Transverse colon (tissue), 4 donors: ENCODE measurements at regions not wholly inside any gene's neighbourhood (a gene's known extent, or its start where the extent isn't known, plus 50 kb on each side); places are given as distances from the start of the nearest gene placed in this dataset.

Experiments
- DNase-seq: peaks from one replicate; pipeline ENCODE4 v3.0.0-alpha.2; 2019
- H3K27ac ChIP-seq, 4 donors: fragments of 200-600 bp; sonication (generic); 2 replicates each; pipeline ENCODE4 v1.5.1; 2016 to 2018; ENCODE audit warnings: inconsistent platforms in 4 of 4
- H3K27me3 ChIP-seq: fragments of 200-600 bp; sonication (generic); 2 replicates; pipeline ENCODE4 v1.5.1; 2017; ENCODE audit warnings: inconsistent platforms
- H3K36me3 ChIP-seq, 4 donors: fragments of 200-600 bp; sonication (generic); 2 replicates each; pipeline ENCODE4 v1.5.1; 2017 to 2019; ENCODE audit warnings: inconsistent platforms in 4 of 4
- H3K4me1 ChIP-seq, 4 donors: fragments of 200-600 bp; sonication (generic); 2 replicates each; pipeline ENCODE4 v1.5.1; 2017 to 2020; ENCODE audit warnings: inconsistent platforms in 4 of 4
- H3K4me3 ChIP-seq, 4 donors: fragments of 200-600 bp; sonication (generic); 1 replicate in 1 of 4; 2 replicates in 3 of 4; pipeline versions ENCODE4 v1.5.1 to v1.6.1; 2017 to 2019; ENCODE audit warnings: inconsistent platforms in 4 of 4
- H3K9me3 ChIP-seq, 2 donors: fragments of 200-600 bp; sonication (generic); 2 replicates each; pipeline ENCODE4 v1.5.1; 2017 to 2019; ENCODE audit warnings: inconsistent platforms in 2 of 2
- CTCF ChIP-seq, 5 experiments: fragments of 200-600 bp in 3 of 5; fragments of 450-650 bp in 2 of 5; sonication (generic) in 3 of 5; IDR thresholded peaks; 1 replicate in 2 of 5; 2 replicates in 3 of 5; pipeline ENCODE4 v1.5.1; 2016 to 2017; ENCODE audit warnings: antibody characterized with exemption in 5 of 5, inconsistent platforms in 3 of 5, mild to moderate bottlenecking in 2 of 5, moderate library complexity in 1 of 5
- EP300 ChIP-seq: sonication (generic); formaldehyde crosslinking; IDR thresholded peaks from one replicate; pipeline ENCODE4 v1.6.1; 2017; ENCODE audit warnings: antibody characterized with exemption, low read depth
- POLR2A ChIP-seq: fragments of 450-650 bp; IDR thresholded peaks from one replicate; pipeline ENCODE4 v1.6.1; 2016; ENCODE audit warnings: antibody characterized with exemption, mild to moderate bottlenecking, moderate library complexity
- POLR2AphosphoS5 ChIP-seq, 3 donors: sonication (generic); formaldehyde crosslinking; IDR thresholded peaks; one replicate each; pipeline ENCODE4 v1.6.1; 2016; ENCODE audit warnings: antibody characterized with exemption in 3 of 3
- WGBS, 2 donors: methylation state at CpG; one replicate each; pipeline ENCODE4 v1.1.5; 2018; ENCODE audit warnings: low coverage in 1 of 2; 5-methylcytosine and 5-hydroxymethylcytosine counted together
- in situ Hi-C, 4 donors: fragments of 200-750 bp; cut with MboI; loops; one replicate each; pipeline versions ENCODE4 v1.15.0 to v1.15.1; 2017; ENCODE audit warnings: low sequenced_read_pairs in 3 of 4, low pct_ligation_motif_present in 1 of 4, low pct_unique_long_range_greater_than_20kb in 1 of 4
- intact Hi-C: fragments of 100-400 bp; cut with DNase I; formaldehyde crosslinking; loops from one replicate; pipeline ENCODE4 v1.15.1; 2023; ENCODE audit warnings: low total_unique reads

DNA sequence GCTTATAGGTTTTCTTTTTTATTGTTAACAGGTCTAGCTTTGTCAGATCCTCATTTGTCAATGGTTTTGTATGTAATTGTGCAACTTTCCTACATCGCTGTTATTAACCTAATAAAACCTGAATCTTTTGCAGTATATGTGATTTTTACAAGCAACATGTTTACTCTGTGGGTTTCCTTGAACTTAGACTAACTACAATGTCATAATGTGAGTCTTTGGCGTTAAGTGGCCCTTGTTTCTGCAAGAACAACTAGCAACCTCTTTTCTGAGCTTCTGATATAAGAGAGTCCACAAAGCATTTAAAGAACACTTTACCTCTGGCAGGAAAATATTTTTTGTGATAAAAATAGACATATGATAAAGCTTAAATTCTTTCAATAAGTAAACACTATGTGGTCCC is 230.3 kb upstream of the CFAP20DC start:
- in situ Hi-C loops = no loop called here
- no peak overlapping the region for H3K27ac ChIP-seq
- DNase-seq = no peak
- 71 to 89% methylated on average over 1 to 2 of the region's 2 CpGs for WGBS, 2 donors
- no peaks in the 10 kb centered on the region for H3K9me3 ChIP-seq
- H3K4me1 ChIP-seq = no peaks in the 10 kb centered on the region
- intact Hi-C loops = no loop called here
- H3K27me3 ChIP-seq = no peaks in the 10 kb centered on the region
- TF ChIP-seq EP300 (no peak), POLR2AphosphoS5 (IDR thresholded peaks at IDR 0.05) (no peak), POLR2A (no peak), CTCF (IDR thresholded peaks at IDR 0.05) (no peak)
- H3K36me3 ChIP-seq = no peaks in the 10 kb centered on the region
- H3K4me3 ChIP-seq = no peak overlapping the region

GRCh38 chr3:59277816-59278215 is 228.0 kb upstream of the CFAP20DC start:
- no peaks in the 10 kb centered on the region for H3K36me3 ChIP-seq
- H3K27ac ChIP-seq = no peak overlapping the region
- H3K9me3 ChIP-seq = no peaks in the 10 kb centered on the region
- intact Hi-C loops (no loop called here), in situ Hi-C loops (loop anchor here in 1 of 4 donors (10.0 kb wide), 1 partner anchor 57 kb away; no protein-coding TSS in a partner anchor)
- DNase-seq = no peak
- no peak for TF ChIP-seq EP300
- 17 to 37% methylated on average over 1 of the region's 1 CpG for WGBS, 2 donors
- H3K4me3 ChIP-seq = no peak overlapping the region
- H3K4me1 ChIP-seq = no peaks in the 10 kb centered on the region
- H3K27me3 ChIP-seq = no peaks in the 10 kb centered on the region

GRCh38 chr3:59277201-59277600 is 227.4 kb upstream of the CFAP20DC start:
- H3K27ac ChIP-seq = no peak overlapping the region
- in situ Hi-C loops = loop anchor here in 1 of 4 donors (10.0 kb wide), 1 partner anchor 58 kb away; no protein-coding TSS in a partner anchor
- 57 to 68% methylated on average over 4 of the region's 4 CpGs for WGBS, 2 donors
- intact Hi-C loops = no loop called here
- no peaks in the 10 kb centered on the region for H3K36me3 ChIP-seq
- TF ChIP-seq POLR2A = no peak
- TF ChIP-seq CTCF (IDR thresholded peaks at IDR 0.05) = no peak
- TF ChIP-seq EP300 = no peak
- no peak for TF ChIP-seq POLR2AphosphoS5 (IDR thresholded peaks at IDR 0.05)
- H3K4me3 ChIP-seq = no peak overlapping the region
- no peak for DNase-seq
- H3K4me1 ChIP-seq = no peaks in the 10 kb centered on the region
- no peaks in the 10 kb centered on the region for H3K9me3 ChIP-seq
- H3K27me3 ChIP-seq = no peaks in the 10 kb centered on the region

GRCh38 chr3:59273976-59274375 is 224.2 kb upstream of the CFAP20DC start:
- H3K36me3 ChIP-seq = no peaks in the 10 kb centered on the region
- 78 to 85% methylated on average over 2 of the region's 2 CpGs for WGBS, 2 donors
- in situ Hi-C loops = loop anchor here in 1 of 4 donors (10.0 kb wide), 1 partner anchor 61 kb away; no protein-coding TSS in a partner anchor

More at GRCh38 chr3:59273976-59274375, 224.2 kb upstream of the CFAP20DC start:
- Histone ChIP-seq H3K4me3 (no peak overlapping the region), H3K27ac (no peak overlapping the region), H3K4me1 (no peaks in the 10 kb centered on the region), H3K9me3 (no peaks in the 10 kb centered on the region), H3K27me3 (no peaks in the 10 kb centered on the region)
- DNase-seq = no peak
- no peak for TF ChIP-seq EP300
- no peak for TF ChIP-seq POLR2A
- TF ChIP-seq CTCF (IDR thresholded peaks at IDR 0.05) = no peak
- TF ChIP-seq POLR2AphosphoS5 (IDR thresholded peaks at IDR 0.05) = no peak
- intact Hi-C loops = no loop called here
